Suppressor macrophage treated with lipopolysaccharide for 1 hour (primary cell): ENCODE measurements at regions not wholly inside any gene's neighbourhood (a gene's known extent, or its start where the extent isn't known, plus 50 kb on each side); places are given as distances from the start of the nearest gene placed in this dataset.
A peak's percentile ranks its signal among the peaks of the same experiment; 100 is the strongest.

Experiments
- DNase-seq, 3 donors: peaks; one replicate each; pipeline ENCODE4 v3.0.0-alpha.2; 2020 to 2022

DNA sequence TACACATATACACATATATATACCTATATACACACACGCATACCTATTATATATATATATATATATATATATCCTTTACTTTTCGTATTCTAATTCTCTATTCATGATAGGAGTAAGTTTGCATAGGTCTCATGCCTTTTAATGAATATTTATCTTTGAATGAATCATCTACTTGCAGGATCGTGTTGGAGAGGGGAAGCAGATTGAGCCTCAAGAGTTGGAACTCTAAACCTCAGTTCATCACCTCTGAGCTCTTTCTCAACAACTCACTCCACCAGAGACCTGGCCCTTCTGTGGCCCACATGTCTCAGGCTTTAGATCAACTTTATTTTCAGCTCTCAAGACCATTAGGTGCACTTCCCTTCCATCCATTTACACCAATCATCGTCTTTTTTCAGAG is 490.4 kb upstream of the ID2 start:
- no peak for DNase-seq

DNA sequence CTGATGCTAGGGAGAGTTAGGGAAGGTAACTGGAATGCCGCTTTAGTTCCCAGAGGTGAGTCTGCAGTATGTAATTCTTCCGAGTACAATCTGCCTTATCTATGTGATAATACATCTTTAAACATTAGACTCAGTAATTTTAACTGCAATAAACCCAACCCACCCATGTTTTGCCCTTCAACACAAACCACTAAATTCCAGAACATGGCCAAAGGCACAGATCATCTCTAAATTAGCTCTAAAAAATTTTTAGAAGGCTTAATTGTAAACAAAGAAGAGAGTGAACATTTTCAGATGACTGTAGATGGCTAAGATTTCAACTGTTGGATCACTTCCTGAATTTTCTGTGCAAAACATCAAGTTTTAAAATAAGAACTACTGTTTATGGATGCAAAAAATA is 488.7 kb upstream of the ID2 start:
- no peak for DNase-seq

DNA sequence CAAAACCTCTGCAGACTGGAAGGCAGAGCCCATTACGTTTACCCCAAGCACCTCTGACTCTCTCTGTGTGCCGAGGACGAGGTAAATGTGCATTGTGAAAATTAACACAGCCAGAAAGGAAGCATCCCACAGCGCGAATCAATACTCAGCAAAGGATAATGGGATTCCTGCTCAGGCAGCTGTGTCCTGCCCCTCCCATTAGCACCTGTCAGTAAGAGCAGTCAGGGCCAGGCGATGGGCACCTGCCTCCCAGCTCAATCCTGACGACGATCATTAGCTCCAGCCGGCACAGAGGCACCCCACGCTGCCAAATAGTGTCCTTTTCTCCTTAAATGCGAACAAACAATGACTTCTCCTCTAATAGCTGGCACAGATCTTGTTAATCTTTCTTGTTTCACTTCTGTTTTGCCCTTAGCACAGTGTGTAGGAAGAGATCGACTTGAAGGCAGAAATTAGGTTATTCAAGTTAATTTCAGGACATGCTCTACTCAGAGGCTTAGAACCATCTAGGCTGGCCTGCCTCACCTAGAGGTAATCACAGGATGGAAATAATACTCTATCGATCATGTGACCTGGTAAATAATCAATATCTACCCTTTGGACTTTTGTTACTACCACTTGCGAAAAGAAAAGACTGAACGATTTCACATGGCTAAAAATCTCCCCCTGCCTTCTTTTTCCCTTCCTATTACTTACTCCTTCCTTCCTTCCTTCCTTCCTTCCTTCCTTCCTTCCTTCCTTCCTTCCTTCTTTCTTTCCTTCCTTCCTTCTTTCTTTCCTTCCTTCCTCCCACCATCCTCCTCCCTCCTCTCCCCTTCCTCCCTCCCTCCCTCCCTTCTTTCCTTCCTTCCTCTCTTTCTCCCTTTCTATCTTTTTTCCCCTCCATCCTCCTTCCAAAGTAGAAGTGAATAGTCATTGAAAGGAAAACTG is 487.9 kb upstream of the ID2 start:
- DNase-seq, result peak; percentile 39 to 63 (median 60)

DNA sequence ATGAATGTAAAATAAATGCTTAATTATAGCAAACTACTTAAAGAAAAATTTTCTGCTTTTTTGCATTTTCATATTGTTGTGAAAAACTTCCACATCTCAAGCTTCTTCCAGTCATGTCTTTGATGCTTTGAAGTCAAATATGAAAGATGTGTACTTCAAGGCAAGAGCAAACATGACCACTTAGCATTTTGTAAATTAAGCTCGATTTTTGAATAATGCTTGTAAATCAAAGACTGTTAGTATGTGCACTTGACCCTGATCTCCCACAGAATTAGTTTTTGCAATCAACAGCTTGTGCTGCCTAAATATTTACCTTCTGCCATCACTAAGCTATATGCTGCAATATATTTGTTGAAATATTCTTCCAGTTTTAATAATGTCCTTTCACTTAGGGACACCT is 486.1 kb upstream of the ID2 start:
- no peak for DNase-seq

DNA sequence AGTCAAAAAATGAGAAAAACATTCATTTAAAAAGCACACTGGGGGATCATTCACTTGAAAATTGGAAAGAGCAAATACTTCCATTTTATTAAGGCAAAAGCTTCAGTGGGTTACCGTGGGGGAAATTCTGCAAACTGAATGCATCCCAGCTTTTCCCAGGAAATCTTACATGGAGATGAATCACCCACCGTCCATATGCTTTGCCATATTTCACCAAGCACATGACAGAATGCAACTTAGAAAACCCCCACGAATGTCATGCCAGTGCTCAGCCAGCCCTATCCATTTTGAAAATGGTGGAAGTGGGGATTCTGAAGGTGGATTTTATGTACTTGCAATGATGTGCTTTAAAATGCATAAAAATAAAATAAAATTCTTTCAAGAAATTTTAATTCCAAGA is 485.5 kb upstream of the ID2 start:
- peak in 2 of 3 donors; percentile 30 to 45 for DNase-seq

DNA sequence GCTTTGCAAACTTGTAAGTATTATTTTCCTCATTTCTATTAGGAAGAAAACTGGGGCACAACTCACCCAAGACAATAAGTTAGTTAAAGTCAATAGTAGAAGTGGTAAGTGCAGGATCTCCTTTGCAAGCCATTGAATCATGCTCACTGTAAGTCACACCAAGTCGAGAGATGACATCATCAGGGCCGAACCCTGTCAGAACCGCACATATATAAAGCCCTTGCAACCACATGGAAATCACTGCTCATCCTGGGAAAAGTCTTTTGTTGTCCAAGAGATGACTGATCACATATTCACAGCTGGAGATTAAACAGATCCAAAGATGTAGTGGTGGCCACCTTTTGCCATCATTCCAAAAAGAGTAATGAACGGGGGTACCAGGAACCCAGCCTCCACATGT is 484.8 kb upstream of the ID2 start:
- DNase-seq, result no peak

DNA sequence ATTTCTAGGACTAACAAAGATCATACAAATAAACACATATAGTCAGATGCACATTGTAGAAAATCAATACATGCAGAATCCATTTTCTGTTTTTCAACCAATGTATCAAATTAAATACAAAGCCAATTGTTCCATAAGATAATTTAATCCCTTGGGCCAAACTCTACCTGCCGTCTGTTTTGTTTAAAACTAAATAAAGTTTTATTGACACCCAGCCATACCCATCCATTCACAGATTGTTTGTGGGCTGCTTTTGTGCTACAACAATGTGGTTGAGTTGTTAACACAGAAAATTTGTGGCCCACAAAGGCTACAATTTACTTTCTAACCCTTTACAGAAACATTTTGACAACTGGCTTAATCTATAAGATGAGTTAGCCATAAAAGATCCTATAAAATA is 484.0 kb upstream of the ID2 start:
- DNase-seq, result no peak

- peak in 1 of 3 donors; percentile 53 for DNase-seq
Measured at GRCh38 chr2:8198766-8199382, 483.0 kb upstream of the ID2 start.

DNA sequence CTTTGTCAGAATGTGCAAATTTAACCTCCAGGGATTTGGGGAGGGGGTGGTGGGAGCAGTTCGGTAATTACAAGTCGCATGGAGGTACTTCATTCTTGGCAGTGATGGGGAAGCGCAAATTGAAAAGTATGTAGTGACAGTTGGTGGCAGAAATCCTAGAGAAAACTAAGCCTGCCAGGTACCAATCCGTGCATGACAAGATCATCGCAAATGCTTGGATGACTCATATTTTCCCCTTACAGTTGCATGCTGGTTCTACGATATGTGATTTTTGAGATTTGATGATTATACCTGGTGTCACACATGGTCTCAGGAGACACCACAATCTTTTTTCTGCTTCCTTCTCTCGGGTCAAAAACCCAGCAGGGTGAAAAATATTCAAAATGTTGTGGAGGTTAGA is 479.7 kb upstream of the ID2 start:
- DNase-seq, result no peak

DNA sequence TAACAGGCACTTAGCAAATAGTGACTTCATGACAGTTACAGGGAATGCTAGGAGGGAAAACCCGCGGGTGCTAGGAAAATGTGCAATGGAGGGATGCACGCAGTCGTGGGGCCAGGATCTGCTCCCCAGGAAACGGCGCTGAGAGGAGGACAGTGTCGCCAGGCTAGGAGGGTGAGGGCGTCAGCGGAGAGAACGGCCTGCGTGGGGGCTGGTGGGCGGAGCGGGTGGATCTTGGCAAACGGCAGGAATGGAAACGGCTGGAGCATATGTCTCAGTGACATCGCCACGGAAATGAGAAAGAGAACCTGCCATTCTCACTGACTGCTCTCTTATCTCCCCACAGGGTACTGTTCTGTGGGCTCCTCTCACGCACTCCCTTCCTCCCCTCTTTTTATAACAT is 478.5 kb upstream of the ID2 start:
- peak in 2 of 3 donors; percentile 17 to 34 for DNase-seq

- peak; percentile 72 to 94 (median 92) for DNase-seq
Measured at GRCh38 chr2:8204711-8205110, 477.1 kb upstream of the ID2 start.

- DNase-seq, result no peak
Measured at GRCh38 chr2:8209494-8209893, 472.4 kb upstream of the ID2 start.

- DNase-seq, result no peak
Measured at GRCh38 chr2:8211384-8211783, 470.5 kb upstream of the ID2 start.

DNA sequence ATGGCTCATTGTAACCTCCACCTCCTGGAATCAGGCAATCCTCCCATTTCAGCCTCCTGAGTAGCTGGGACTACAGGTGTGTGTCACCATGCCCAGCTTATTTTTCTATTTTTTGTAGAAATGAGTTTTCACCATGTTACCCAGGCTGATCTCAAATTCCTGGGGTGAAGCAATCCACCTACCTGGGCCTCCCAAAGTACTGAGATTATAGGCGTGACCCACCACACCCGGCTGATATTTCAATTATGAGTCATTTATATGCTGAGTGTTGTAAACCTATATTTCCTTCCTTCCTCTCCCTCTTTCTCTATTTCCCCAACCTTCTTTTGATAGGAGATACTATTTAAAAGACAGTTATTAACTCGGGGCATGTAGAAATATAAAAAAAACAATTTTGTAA is 469.6 kb upstream of the ID2 start:
- DNase-seq, result no peak

GRCh38 chr2:8214036-8214615 is 467.7 kb upstream of the ID2 start:
- DNase-seq, result peak; percentile 80 to 94 (median 93)

GRCh38 chr2:8215159-8215863 is 466.5 kb upstream of the ID2 start:
- DNase-seq, result no peak

DNA sequence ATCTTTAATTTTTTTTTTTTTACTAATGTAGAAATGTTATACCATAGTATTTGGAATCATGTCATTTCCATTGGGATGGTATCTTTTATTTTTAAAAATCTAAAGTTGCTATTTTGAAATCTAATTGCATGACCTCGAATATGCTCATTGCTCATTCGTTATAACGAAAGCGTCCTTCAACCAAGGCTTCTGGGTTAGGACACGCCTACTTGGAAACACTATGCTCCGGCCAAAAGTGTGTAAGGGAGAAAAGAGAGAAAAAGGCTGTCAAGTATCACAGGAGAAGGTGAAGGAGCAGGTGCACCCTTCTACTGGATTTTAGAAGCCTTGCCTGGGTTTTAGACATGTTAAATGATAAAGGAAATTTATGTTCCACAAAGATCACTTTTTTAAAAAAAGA is 465.9 kb upstream of the ID2 start:
- no peak for DNase-seq

DNA sequence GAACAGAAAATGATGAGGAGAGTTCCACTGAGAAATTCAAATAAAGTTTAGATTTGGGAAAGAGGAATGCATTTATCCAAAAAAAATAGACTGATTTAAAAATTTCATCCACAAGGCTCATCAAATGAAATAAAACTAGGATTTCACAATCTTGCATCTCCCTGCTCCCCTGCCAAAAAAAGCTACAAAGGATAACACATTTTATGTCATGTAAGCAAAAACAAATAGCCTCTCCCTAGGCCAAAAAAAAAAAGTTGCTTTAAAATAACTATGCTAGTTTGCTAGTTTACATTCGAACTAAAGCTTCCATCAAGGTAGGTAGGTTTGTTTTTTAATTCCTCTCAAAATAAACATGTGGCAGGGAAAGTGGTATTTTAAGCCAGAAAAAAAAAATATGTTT is 465.5 kb upstream of the ID2 start:
- DNase-seq, result no peak

- DNase-seq, result no peak
Measured at GRCh38 chr2:8217468-8218030, 464.3 kb upstream of the ID2 start.

- no peak for DNase-seq
Measured at GRCh38 chr2:8219096-8219495, 462.8 kb upstream of the ID2 start.

DNA sequence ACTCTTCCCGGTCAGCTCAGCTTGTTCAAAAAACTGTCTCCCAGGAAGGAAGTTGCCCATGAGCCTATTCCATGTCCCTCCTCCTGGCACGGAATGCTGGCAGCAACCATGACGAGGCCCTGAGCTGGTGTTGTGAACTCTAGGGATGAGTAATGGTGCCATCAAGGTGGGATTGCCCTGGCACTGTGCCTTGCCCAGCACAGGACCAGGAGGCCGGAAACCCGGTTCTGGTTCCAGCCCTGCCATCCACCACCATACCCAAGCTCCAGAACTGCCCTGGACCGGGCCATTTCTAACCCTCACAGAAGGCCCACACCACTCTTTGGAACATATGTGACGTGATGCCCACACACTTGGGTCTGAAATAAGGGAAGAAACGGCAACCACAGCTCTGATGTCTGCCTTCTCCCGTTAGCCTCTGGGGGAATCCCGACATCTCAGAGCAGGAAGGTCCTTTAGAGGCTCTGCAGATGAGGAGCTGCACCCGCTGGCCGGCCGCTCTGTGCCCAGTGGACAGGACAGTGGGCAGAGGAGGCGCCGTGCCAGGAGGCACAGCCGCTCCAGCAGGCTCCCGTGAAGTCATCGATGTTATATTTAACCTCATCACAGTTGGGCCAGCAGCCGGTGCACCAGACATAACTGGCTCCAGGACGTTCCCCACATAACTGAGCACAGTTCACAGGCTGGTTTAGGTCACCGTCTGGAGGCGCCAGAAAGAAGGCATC is 462.1 kb upstream of the ID2 start:
- DNase-seq, result peak in 2 of 3 donors; percentile 36 to 54

DNA sequence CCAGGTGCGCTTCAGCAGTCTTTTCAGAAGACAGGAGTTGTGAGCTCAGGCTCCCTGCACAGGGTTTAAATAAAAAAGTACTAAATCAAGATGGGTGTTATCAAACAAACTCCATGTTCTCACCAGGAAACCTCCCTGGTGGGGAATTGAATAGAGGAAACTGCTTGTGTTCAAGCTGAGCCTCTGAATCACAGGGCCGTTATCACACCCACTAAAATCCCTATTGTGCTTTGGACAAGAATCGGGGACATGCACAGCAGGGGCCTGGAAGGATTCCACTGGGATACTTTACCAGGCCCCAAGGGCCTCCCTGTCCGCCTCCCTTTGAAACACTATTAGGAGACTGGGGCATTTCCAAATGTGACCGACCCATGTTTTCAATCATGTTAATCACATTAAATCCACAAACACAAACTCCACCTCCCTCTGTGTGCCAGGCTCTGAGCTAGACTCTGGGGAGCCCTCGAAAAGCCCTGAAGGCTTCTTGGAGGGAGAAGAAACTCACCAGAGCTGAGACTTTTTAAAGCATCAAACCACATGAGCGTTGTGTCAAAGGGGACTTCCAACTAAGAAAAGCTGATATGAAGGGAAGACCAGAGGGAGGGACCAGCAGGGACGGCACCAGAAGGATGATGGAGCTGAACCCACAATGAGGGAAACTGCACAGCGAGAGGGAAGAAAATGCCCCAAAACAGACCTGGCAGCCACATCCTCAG is 458.7 kb upstream of the ID2 start:
- DNase-seq, result peak; percentile 66 to 73 (median 69)
